Kidney (tissue), 13 donors: ENCODE measurements at regions not wholly inside any gene's neighbourhood (a gene's known extent, or its start where the extent isn't known, plus 50 kb on each side); places are given as distances from the start of the nearest gene placed in this dataset.

Source experiments
- DNase-seq, 5 donors: peaks; one replicate each; pipeline ENCODE4 v3.0.0-alpha.2; 2013 to 2020
- FAIRE-seq: peaks from 2 replicates; lab custom pipeline; 2012; peaks lifted over from hg19 to GRCh38; lab: Jason Lieb, UNC
- H3K27ac ChIP-seq, 2 donors: one replicate each; pipeline ENCODE4 v1.7.0; 2013; ENCODE audit warnings: low read depth in 2 of 2, low read length in 2 of 2, inconsistent platforms in 1 of 2
- H3K27me3 ChIP-seq: one replicate; pipeline ENCODE4 v1.7.1; 2013; ENCODE audit warnings: low read length, inconsistent platforms; ENCODE audit not compliant: control insufficient read depth, insufficient read depth
- H3K36me3 ChIP-seq, 3 donors: one replicate each; pipeline versions ENCODE4 v1.7.0 to v1.7.1; 2013; ENCODE audit warnings: low read length in 3 of 3, control low read depth in 1 of 3, inconsistent platforms in 1 of 3; ENCODE audit not compliant: insufficient read depth in 3 of 3, control insufficient read depth in 2 of 3
- H3K4me1 ChIP-seq, 3 donors: one replicate each; pipeline versions ENCODE4 v1.7.0 to v1.7.1; 2013; ENCODE audit warnings: low read length in 3 of 3, inconsistent platforms in 1 of 3, low read depth in 1 of 3; ENCODE audit not compliant: control insufficient read depth in 2 of 3, insufficient read depth in 2 of 3
- H3K4me3 ChIP-seq, 3 donors: one replicate each; pipeline versions ENCODE4 v1.7.0 to v1.8.1; 2013; ENCODE audit warnings: low read length in 3 of 3, control low read depth in 1 of 3, inconsistent platforms in 1 of 3
- H3K9ac ChIP-seq, 3 donors: one replicate each; pipeline versions ENCODE4 v1.7.0 to v1.7.1; 2013; ENCODE audit warnings: low read length in 3 of 3, control low read depth in 1 of 3, inconsistent platforms in 1 of 3
- H3K9me3 ChIP-seq, 3 donors: one replicate each; pipeline versions ENCODE4 v1.7.0 to v1.7.1; 2013; ENCODE audit warnings: low read length in 3 of 3, control low read depth in 1 of 3, inconsistent platforms in 1 of 3; ENCODE audit not compliant: control insufficient read depth in 2 of 3, insufficient read depth in 1 of 3
- intact Hi-C: fragments of 100-400 bp; cut with DNase I; formaldehyde crosslinking; loops from one replicate; pipeline ENCODE4 v1.11.1; 2022
- TF ChIP-seq, protein P1 (sequence below): IDR thresholded peaks from 3 replicates; pipeline ENCODE4 v1.5.1; 2012; ENCODE audit warnings: mild to moderate bottlenecking, moderate library complexity, borderline replicate concordance; ENCODE audit not compliant: insufficient read depth; ENCODE audit errors: extremely low read depth
- donor health status: control.
- donor health status: control.
- donor health status: control.
- donor health status: control.
- donor health status: control.
- donor health status: DM: yes; HTN: yes; CAD: no.
- donor health status: Normal renal cell carcinoma (clear cell type).

DNA sequence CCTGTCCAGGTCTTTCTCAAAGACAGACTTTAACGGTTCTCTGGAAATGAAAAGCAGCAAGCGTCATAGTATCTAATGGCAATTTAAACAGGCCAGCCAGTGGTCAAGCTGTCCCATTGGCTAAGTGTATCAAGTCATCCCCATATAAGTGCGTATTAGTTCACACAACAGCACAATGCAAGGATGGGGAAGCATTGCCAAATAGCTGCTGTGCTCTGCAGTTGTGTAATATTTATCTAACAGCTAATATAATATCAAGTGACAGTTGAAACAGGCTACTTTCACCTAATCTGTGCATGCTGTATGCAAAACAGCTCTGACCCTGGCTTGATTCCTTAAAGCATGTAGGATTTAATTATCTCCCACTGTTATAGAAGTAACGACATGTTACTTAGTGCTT is 134.8 kb upstream of the PPARGC1A start:
- Histone ChIP-seq H3K9me3 (no peaks in the 10 kb centered on the region), H3K4me3 (no peak overlapping the region), H3K4me1 (no peaks in the 10 kb centered on the region), H3K9ac (no peak overlapping the region), H3K27me3 (no peaks in the 10 kb centered on the region), H3K36me3 (no peaks in the 10 kb centered on the region), H3K27ac (no peak overlapping the region)
- FAIRE-seq (no peak), DNase-seq (no peak)
- intact Hi-C loops: no loop called here
- TF ChIP-seq, protein P1, sequence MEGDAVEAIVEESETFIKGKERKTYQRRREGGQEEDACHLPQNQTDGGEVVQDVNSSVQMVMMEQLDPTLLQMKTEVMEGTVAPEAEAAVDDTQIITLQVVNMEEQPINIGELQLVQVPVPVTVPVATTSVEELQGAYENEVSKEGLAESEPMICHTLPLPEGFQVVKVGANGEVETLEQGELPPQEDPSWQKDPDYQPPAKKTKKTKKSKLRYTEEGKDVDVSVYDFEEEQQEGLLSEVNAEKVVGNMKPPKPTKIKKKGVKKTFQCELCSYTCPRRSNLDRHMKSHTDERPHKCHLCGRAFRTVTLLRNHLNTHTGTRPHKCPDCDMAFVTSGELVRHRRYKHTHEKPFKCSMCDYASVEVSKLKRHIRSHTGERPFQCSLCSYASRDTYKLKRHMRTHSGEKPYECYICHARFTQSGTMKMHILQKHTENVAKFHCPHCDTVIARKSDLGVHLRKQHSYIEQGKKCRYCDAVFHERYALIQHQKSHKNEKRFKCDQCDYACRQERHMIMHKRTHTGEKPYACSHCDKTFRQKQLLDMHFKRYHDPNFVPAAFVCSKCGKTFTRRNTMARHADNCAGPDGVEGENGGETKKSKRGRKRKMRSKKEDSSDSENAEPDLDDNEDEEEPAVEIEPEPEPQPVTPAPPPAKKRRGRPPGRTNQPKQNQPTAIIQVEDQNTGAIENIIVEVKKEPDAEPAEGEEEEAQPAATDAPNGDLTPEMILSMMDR: no peak

DNA sequence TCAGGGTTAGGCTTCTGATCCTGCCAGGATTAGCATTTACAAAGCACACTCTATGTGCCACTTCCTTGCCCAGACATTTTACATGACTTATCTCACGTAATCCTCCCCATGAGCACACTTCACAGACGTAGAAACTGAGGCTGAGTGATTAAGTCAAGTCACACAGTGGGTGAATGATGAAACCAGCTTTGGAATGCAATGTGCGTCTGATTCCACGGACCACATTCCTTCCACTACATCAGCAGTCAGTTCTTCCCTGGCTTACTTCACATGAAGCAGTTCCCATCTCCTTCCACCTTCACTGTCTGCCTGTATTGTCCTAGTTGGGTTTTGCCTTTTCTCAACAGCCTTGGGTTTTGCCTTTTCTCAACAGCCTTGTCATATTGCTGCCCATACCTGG is 134.3 kb upstream of the PPARGC1A start:
- DNase-seq: no peak
- Histone ChIP-seq H3K4me1 (no peaks in the 10 kb centered on the region), H3K27ac (no peak overlapping the region), H3K36me3 (no peaks in the 10 kb centered on the region), H3K9ac (no peak overlapping the region), H3K9me3 (no peaks in the 10 kb centered on the region), H3K27me3 (no peaks in the 10 kb centered on the region), H3K4me3 (no peak overlapping the region)
- FAIRE-seq: no peak
- intact Hi-C loops: no loop called here
- TF ChIP-seq, protein P1: no peak

DNA sequence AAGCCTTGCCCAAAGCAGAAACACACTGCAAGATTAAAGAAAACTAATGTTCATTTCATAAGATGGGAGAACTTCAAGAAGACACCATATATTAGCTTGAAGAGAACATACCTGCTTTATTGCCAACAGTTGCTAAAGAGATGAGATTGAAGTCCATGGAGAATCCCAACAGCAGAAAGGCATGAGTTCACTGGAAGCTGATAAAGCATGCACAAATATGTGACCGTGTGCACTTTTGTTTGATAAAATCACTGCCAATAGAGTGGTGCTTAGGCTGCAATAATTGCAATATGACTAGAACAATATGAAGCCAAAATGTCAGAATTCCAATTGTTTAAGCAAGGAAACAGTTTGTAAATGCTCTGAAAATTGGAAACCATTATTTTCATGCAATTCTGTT is 125.9 kb upstream of the PPARGC1A start:
- FAIRE-seq (no peak), DNase-seq (no peak)
- intact Hi-C loops: no loop called here
- H3K4me1 ChIP-seq: no peaks in the 10 kb centered on the region
- H3K27me3 ChIP-seq: no peaks in the 10 kb centered on the region
- H3K4me3 ChIP-seq: no peak overlapping the region
- TF ChIP-seq, protein P1: no peak
- H3K9me3 ChIP-seq: no peaks in the 10 kb centered on the region
- no peak overlapping the region for H3K27ac ChIP-seq
- no peak overlapping the region for H3K9ac ChIP-seq
- H3K36me3 ChIP-seq: no peaks in the 10 kb centered on the region
